CD4-positive, alpha-beta T cell treated with Interleukin-6 for 4 hours (primary cell): ENCODE measurements at regions not wholly inside any gene's neighbourhood (a gene's known extent, or its start where the extent isn't known, plus 50 kb on each side); places are given as distances from the start of the nearest gene placed in this dataset.
"Not testable (repeated sequence)": the region's sequence is repeated elsewhere in the genome, so short reads cannot be mapped to it uniquely, and the experiment has no call there.

Experiments
- DNase-seq: peaks from one replicate; pipeline ENCODE4 v3.0.0-alpha.2; 2020; ENCODE audit warnings: mixed read lengths

DNA sequence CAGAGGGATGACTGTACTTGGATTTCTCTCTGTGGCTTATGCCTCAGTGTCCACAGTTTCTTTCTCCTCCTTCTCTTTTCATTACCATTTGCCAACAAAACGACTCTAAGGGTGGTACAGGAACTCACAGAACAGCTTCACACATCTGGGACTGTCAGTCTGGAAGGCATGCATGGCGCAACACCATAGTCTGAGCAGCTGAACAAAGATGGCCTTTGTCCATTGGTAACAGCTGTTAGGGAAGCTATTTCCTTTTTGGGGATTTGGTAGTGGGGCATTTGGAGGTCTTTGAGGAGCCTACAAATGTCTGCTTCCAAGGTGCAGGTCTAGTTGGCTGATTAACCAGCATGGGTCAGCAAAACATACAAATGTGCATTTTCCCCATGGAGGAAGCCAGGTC is 81.4 kb upstream of the PCDH8 start:
- DNase-seq: no peak

DNA sequence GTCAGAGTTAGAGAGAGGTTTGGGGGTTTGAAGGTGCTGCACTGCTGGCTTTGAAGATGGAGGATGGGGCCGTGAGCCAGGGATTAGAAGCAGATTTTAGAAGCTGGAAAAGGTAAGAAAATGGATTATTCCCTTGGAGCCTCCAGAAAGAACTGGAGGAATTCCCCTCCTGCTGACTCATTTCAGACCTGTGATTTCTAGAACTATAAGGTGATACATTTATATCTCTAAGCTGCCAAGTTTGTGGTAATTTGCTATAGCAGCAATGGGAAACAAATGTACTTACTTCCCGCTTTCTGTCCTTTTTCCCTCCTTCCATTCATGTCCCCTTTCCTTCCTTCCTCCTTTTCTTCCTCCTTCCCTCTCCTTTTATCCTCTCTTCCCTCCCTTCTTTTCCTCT is 78.5 kb upstream of the PCDH8 start:
- no peak for DNase-seq

DNA sequence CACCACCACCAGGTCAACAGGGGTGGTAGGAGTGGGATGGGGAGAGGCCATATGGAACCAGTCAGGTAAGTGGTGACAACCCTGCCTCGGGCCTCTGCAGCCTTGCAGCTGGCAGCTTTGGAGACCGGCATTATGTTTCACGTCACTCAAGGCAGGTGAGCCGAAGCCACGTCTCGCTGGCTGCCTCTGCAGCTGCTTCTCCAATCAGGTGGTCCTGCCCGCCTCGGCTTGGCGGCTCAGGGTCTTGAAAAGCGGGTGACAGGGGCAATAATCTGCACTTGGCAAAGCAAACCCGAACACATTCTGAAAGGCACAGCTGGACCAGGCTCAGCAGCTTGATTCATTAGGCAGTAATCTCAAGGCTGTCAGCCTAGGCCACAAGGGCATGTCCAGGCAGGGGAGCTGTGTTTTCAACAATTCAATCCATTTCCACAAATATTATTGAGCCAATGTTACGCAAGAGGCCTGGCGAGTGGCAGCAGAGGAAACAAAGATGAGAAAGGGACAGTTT is 77.4 kb upstream of the PCDH8 start:
- no peak for DNase-seq

DNA sequence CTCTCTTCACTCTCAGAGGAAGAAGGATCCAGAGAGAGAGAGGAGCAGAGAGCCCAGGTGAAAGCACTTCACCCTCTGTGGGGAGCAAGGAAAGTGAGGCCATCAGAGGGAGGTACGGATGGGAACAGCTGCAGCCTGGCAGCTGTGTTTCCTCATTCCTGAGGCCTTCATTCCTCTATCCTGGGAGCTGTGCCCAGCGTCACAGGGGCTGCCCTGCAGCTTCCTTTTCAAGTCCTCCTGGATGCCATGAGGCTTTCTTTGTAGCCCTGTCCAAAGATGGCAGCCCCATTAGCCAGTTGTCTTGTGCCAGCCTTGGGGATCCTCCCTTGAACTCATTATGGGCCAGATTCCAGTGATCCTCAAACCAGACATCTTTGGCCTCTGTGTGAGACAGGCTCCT is 76.8 kb upstream of the PCDH8 start:
- no peak for DNase-seq

DNA sequence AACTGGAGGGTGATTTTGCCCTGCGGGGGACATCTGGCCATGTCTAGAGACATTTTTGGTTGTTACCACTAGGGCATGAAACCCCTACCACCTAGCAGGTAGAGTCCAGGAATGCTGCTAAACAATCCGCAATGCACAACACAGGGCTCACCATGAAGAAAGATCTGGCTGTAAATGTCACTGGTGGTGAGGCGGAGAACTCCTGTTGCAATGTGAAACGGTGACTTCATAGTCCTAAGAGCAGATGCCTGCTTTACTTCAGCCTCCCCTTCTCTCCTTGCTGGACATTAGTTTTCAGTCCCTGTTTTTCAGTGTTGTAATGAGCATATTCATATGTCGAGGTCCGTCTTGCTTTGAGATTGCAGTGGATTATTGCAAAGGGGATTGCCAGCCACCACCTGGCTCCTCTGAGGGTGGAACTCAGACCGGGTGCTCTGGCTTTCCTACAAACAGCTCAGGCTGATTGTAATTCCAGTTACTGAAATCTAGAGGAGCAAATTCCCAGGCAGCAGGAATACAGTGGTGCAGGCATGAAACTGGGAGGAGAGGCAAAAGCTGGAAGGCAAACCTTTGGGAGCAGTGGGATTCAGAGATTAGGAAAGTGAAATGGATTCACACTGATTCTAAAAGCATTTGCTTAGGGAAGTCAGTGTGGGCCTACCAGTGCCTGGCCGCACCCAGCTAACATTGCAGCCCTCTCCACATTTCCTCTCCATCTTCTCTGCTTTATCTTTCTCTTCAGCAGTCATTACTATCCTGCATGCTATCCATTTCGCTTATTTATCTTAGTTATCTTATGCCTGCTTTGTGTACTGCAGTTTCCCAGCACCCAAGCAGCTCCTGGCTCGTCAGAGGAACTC is 76.1 kb upstream of the PCDH8 start:
- no peak for DNase-seq

DNA sequence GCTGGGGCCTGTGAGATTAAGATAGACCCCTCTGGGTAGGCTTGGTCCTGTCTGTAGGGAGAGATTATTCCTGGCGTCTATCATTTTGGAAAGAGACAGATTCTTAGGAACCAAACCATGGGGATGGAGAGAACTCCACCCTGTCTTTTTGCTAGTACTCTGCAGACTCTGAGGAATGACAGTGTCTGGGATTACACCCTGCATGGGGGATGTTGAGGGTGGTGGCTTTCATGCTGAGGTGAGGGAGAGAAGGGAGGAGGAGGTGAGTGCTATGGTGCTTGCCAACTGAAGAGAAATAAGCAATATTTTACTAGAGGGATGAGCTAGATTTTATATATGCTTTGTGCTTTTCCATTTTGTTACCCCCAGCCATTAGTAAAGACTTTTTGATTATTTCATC is 74.5 kb upstream of the PCDH8 start:
- no peak for DNase-seq

DNA sequence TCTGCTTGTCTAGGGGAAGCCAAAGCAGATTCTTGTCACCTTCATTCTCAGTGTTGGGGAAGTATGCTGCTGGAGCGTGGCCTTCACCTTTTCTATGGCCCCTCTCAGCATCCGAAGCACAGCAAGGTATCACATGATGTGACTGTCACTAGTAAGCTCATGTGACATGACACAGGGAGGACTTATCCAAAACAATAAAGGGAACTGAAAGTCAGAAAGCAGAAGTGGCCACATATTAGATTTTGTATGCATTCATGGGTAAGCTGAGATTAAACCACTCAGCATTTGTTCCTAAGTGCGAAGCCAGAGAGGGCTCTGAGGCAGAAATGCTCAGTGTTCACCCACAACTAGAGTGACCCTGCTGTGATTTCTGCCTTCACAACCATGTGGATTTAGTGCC is 72.8 kb upstream of the PCDH8 start:
- DNase-seq: no peak

DNA sequence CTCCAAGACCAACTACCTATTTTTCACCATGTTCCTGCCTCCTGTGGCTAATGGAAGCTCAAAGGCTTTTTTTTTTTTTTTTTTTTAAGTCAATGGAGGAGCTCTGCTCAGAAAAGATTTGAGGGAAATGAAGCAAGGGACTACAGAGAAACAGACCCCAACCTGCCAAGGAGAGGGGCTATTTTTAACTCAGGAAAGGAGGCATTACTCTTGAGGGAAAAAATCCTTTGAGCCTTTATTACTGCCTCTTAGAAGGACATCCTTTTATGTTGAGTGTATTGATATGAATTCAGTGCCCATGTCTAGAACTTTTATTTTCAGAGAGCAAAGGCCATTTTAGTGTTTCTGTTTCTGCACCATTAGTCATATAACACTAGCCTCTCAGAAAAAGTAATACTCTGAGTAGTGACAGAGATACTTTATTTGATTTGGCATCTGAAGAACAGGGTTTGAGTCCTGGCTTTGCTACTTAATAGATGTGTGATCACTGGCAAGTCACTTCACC is 68.1 kb upstream of the PCDH8 start:
- no peak for DNase-seq

DNA sequence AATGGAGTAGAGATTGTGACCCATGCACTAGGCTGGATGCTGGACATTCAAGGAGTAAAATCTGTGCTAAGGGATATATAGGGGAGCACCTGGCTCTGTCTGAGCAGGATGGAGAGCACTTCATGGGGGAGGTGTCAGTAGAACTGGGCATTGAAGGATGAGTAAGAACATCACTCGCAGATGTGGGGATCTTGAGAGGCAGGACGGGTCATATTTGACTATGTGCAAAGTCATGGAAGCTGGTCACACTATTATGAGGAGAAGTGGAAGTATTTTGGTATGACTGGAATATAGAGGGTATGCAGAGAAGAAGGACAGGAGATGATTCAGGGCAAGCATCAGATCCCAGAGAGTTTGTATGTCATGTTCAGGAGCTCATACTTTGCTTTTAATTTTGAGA is 62.9 kb upstream of the PCDH8 start:
- no peak for DNase-seq

DNA sequence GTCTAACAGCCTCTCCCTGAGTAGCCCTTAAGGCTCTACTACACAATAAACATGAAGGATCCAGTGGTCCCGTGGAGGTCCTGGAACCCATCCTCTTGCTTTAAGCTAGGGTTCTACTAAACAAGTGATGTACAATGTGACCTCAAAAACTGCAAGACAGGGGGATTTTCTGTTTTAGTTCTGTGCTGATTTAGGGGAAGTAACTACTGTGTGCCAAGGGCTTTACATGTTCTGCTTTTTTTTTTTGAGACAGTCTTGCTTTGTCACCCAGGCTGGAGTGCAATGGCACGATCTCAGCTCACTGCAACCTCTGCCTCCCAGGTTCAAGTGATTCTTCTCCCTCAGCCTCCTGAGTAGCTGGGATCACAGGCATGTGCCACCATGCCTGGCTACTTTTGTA is 61.9 kb upstream of the PCDH8 start:
- DNase-seq: not testable (repeated sequence)

DNA sequence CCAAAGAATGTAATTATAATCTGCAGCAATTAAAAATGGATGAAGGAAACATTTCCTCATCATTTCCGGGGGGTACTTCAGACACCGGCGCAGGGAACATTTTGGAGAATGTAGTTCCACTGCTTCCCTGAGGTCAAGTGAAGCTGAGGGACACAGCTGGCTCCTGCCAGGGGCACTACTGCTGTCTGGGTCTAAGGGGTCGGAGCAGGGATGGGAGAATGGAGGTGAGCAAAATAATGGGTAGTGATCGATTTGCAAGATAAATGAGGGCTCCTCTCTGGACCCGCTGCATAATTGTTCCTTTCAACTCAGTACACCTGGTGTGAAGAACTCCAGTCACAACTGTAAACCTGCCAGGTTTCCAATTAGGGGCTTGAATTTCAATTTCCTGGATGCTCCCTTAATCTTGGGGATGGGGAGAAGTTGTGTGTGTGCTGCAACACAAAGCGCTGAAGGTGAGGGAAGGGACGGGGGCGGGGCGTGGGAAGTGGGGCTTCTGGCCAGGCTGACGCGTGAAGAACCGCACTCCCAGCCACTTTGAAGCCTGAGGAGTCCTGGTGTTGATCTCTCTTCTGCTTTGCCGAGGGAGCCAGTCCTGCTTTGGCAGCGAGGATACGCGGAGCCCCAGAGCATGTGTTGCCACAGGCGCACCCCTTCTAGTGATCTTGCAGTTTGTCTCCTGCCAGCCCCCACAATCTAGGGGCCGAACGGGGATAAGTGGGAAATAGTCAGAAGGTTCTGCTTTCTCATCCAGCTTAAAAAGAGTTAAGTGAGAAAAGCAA is 57.9 kb upstream of the PCDH8 start:
- DNase-seq: no peak

DNA sequence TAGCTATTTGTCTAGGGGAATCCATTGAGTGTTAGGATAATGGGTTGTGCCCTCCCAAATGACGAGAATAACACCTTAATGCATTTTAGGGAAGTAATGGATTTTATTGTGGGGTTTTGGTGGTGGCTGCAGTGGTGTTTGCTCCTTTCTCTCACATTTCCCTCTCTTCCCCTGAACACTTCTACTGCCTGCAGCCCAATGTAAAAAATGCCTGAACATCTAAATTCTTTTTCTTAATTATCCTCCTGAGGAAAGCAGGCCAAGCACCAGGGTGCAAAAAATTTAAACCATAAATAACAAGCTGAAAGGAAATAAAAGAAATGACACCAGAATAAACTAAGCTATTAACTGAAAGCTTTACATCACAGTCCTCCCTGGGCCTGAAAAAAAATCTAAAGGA is 57.3 kb upstream of the PCDH8 start:
- no peak for DNase-seq

DNA sequence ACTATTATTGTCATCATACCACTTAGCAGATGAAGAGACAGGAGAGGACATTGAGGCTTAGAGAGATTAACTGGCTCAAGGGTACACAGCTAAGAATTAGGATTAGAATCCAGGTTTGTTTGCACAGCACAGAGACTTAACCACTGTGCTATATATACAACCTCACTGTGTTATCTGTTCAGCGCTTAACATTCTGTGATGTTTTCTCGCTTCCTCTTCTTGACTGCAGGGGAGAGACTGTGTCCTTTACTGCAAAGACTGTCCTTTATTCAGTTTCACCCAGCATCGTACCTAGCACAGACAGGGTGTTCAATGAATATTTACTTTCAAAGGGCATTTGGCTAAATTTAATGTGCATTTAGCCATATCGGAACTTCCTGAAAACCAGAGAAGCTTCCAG is 54.9 kb upstream of the PCDH8 start:
- no peak for DNase-seq

DNA sequence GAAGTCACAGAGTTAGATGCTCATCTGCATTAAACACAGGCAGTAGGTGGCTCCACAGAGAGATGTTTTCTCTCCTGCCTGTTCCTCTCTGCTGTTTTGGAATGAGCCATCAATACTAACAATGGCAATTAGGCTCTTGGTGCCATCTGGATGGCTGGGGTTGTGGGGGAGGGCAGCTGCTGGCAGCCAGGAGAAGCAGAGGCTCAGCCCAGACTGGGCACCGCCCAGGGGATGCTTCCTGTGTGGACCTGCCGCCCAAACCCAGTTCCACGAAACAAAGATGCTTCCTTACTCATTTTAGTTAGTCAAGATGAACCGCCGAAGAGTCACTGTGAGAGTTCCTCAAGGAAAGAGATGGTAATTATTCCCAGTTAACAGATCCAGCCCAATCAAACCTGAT is 50.8 kb upstream of the PCDH8 start:
- DNase-seq: no peak
